ENCODE measurements at regions not wholly inside any gene's neighbourhood (a gene's known extent, or its start where the extent isn't known, plus 50 kb on each side); places are given as distances from the start of the nearest gene placed in this dataset.
A peak's percentile ranks its signal among the peaks of the same experiment; 100 is the strongest.

DNA sequence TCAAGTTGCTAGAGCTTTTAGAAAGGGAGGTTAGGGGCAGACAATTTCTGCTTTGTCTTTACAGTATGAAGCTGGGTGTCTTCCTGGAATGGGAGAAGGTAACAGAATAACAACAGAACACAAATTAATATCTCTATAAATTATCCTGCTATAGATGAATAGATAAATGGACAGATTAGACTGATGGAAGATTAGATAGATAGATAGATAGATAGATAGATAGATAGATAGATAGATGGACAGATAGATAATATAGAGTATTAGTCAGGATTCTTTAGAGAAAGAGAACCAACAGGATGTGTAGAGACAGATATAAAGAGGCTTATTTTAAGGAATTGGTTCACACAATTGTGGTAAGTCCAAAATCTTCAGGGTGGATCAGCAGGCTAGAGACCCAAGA, 302.2 kb downstream of the BCL11A start:
- no peak overlapping the region for H3K4me2 ChIP-seq (ENCODE audit: unreplicated experiment)
- H3K4me3 ChIP-seq = no peak overlapping the region
- H3K9me3 ChIP-seq (ENCODE audit: low read depth) = no peaks in the 10 kb centered on the region
- no peak for DNase-seq
- no peaks in the 10 kb centered on the region for H3K36me3 ChIP-seq (ENCODE audit: low read depth)
- no peaks in the 10 kb centered on the region; the same call in 1 of the 2 replicates for H3K27me3 ChIP-seq (replicated peaks; ENCODE audit: insufficient read depth)
- no peaks in the 10 kb centered on the region for H3K9me2 ChIP-seq (ENCODE audit: insufficient read depth)
- H2AFZ ChIP-seq = no peak overlapping the region
- no peaks in the 10 kb centered on the region for H3F3A ChIP-seq (ENCODE audit: insufficient read depth)
- in situ Hi-C loops (cut with MboI) = no loop called here
- H3K79me2 ChIP-seq (ENCODE audit: insufficient read depth) = no peaks in the 10 kb centered on the region
- H3K27ac ChIP-seq = no peak overlapping the region
- no peak overlapping the region for H3K9ac ChIP-seq
- TF ChIP-seq EZH2 (IDR thresholded peaks at IDR 0.05; ENCODE audit: insufficient read depth, poor library complexity, severe bottlenecking) (no peak), EZH2phosphoT487 (IDR thresholded peaks at IDR 0.05; ENCODE audit: insufficient read depth, low read depth) (no peak)
- H3K4me1 ChIP-seq (ENCODE audit: insufficient read depth) = no peaks in the 10 kb centered on the region
- no peaks in the 10 kb centered on the region for H4K20me1 ChIP-seq (ENCODE audit: insufficient read depth)

DNA sequence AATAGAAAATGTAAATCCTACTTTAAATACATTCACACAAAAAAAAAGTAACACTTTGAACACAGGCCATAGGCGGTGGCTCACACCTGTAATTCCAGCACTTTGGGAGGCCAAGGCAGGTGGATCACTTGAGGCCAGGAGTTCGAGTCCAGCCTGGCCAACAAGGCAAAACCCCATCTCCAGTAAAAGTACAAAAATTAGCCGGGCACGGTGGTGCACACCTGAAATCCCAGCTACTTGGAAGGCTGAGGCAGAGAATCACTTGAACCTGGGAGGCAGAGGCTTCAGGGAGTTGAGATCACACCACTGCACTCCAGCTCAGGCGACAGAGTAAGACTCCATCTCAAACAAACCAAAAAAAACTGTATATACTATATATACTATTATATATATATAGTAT, 303.6 kb downstream of the BCL11A start:
- no peaks in the 10 kb centered on the region for H3F3A ChIP-seq (ENCODE audit: insufficient read depth)
- no peak for DNase-seq
- no peaks in the 10 kb centered on the region for H3K9me2 ChIP-seq (ENCODE audit: insufficient read depth)
- WGBS, 2 experiments (ENCODE audit: low coverage in 1 of 2, low lambda C conversion rate in 2 of 2, missing lambda C conversion rate in 2 of 2) = 54 to 66% methylated on average over 5 of the region's 5 CpGs
- in situ Hi-C loops (cut with MboI) = no loop called here
- H3K79me2 ChIP-seq (ENCODE audit: insufficient read depth) = no peaks in the 10 kb centered on the region
- H3K4me2 ChIP-seq (ENCODE audit: unreplicated experiment) = no peak overlapping the region
- no peaks in the 10 kb centered on the region for H3K9me3 ChIP-seq (ENCODE audit: low read depth)
- no peaks in the 10 kb centered on the region for H4K20me1 ChIP-seq (ENCODE audit: insufficient read depth)
- no peak overlapping the region for H3K9ac ChIP-seq
- no peak overlapping the region for H2AFZ ChIP-seq
- TF ChIP-seq EZH2 (IDR thresholded peaks at IDR 0.05; ENCODE audit: insufficient read depth, poor library complexity, severe bottlenecking) (no peak), EZH2phosphoT487 (IDR thresholded peaks at IDR 0.05; ENCODE audit: insufficient read depth, low read depth) (no peak)
- H3K4me3 ChIP-seq = no peak overlapping the region
- H3K4me1 ChIP-seq (ENCODE audit: insufficient read depth) = no peaks in the 10 kb centered on the region
- no peaks in the 10 kb centered on the region for H3K36me3 ChIP-seq (ENCODE audit: low read depth)
- no peaks in the 10 kb centered on the region; the same call in 1 of the 2 replicates for H3K27me3 ChIP-seq (replicated peaks; ENCODE audit: insufficient read depth)
- H3K27ac ChIP-seq = no peak overlapping the region

DNA sequence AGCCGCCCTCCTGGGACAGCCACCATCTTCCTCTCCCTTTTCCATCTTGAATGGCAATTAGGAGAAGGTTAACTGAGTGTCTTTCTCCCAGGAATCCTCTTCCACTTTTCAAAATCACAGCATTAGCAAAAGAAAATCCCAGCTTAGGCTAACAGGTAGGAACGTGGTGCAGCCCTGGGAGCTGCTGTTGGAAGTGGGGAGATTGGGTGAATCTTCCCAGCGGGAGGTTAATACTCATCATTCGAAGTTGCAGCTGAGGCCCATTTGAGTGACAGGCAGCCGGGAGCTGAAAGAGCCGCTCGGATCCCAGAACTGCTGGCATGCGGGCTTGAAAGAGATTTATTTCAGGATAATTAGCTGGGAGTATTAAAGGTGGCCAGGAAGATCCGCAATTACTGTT, 306.0 kb downstream of the BCL11A start:
- Histone ChIP-seq H3K4me3 (no peak overlapping the region), H3K9ac (no peak overlapping the region), H3K36me3 (ENCODE audit: low read depth) (no peaks in the 10 kb centered on the region), H4K20me1 (ENCODE audit: insufficient read depth) (no peaks in the 10 kb centered on the region), H3K9me2 (ENCODE audit: insufficient read depth) (no peaks in the 10 kb centered on the region), H3K79me2 (ENCODE audit: insufficient read depth) (no peaks in the 10 kb centered on the region), H3K9me3 (ENCODE audit: low read depth) (no peaks in the 10 kb centered on the region), H3K27me3 (replicated peaks; ENCODE audit: insufficient read depth) (no peaks in the 10 kb centered on the region), H3K4me2 (ENCODE audit: unreplicated experiment) (no peak overlapping the region), H3K27ac (no peak overlapping the region), H2AFZ (no peak overlapping the region), H3F3A (ENCODE audit: insufficient read depth) (no peaks in the 10 kb centered on the region), H3K4me1 (ENCODE audit: insufficient read depth) (no peaks in the 10 kb centered on the region)
- 52 to 66% methylated on average over 8 to 9 of the region's 9 CpGs for WGBS, 2 experiments (ENCODE audit: low coverage in 1 of 2, low lambda C conversion rate in 2 of 2, missing lambda C conversion rate in 2 of 2)
- no peak for DNase-seq
- in situ Hi-C loops (cut with MboI) = no loop called here
- TF ChIP-seq EZH2 (IDR thresholded peaks at IDR 0.05; ENCODE audit: insufficient read depth, poor library complexity, severe bottlenecking) = no peak
- TF ChIP-seq EZH2phosphoT487 (IDR thresholded peaks at IDR 0.05; ENCODE audit: insufficient read depth, low read depth) = no peak

DNA sequence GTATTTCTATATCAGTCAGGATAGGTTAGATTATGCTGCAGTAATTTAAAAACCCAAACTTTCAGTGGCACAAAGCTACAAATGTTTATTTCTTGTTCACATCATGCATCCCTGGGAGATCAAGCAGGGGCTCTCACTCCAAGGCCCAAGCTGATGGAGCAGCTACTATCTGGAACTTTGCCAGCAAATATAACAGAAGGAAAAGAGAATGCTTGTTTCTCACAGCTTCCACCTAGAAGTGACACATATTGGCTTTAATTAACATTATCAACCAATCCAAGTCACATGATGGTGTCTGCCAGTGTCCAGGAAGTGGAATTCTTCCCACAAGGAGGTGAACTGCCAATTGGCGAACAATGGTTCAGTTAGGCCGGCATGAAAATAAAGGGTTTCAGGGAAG, 306.9 kb downstream of the BCL11A start:
- H3K4me1 ChIP-seq (ENCODE audit: insufficient read depth) = no peaks in the 10 kb centered on the region
- no peaks in the 10 kb centered on the region for H3K9me2 ChIP-seq (ENCODE audit: insufficient read depth)
- in situ Hi-C loops (cut with MboI) = no loop called here
- H2AFZ ChIP-seq = no peak overlapping the region
- H4K20me1 ChIP-seq (ENCODE audit: insufficient read depth) = no peaks in the 10 kb centered on the region
- no peaks in the 10 kb centered on the region for H3K9me3 ChIP-seq (ENCODE audit: low read depth)
- 84 to 92% methylated on average over 2 of the region's 2 CpGs for WGBS, 2 experiments (ENCODE audit: low coverage in 1 of 2, low lambda C conversion rate in 2 of 2, missing lambda C conversion rate in 2 of 2)
- peak; percentile 3 for DNase-seq
- no peak overlapping the region for H3K27ac ChIP-seq
- TF ChIP-seq EZH2phosphoT487 (IDR thresholded peaks at IDR 0.05; ENCODE audit: insufficient read depth, low read depth) = no peak
- no peak for TF ChIP-seq EZH2 (IDR thresholded peaks at IDR 0.05; ENCODE audit: insufficient read depth, poor library complexity, severe bottlenecking)
- no peaks in the 10 kb centered on the region for H3K27me3 ChIP-seq (replicated peaks; ENCODE audit: insufficient read depth)
- no peaks in the 10 kb centered on the region for H3K36me3 ChIP-seq (ENCODE audit: low read depth)
- no peak overlapping the region for H3K4me3 ChIP-seq
- no peak overlapping the region for H3K9ac ChIP-seq
- H3F3A ChIP-seq (ENCODE audit: insufficient read depth) = no peaks in the 10 kb centered on the region
- no peaks in the 10 kb centered on the region for H3K79me2 ChIP-seq (ENCODE audit: insufficient read depth)
- H3K4me2 ChIP-seq (ENCODE audit: unreplicated experiment) = no peak overlapping the region

- no peaks in the 10 kb centered on the region for H3K9me3 ChIP-seq (ENCODE audit: low read depth)
- no peak overlapping the region for H3K27ac ChIP-seq
- H3K4me3 ChIP-seq = no peak overlapping the region
- H3K4me2 ChIP-seq (ENCODE audit: unreplicated experiment) = no peak overlapping the region
- no peaks in the 10 kb centered on the region for H3F3A ChIP-seq (ENCODE audit: insufficient read depth)
- H3K79me2 ChIP-seq (ENCODE audit: insufficient read depth) = no peaks in the 10 kb centered on the region
- no peak overlapping the region for H3K9ac ChIP-seq
- TF ChIP-seq EZH2 (IDR thresholded peaks at IDR 0.05; ENCODE audit: insufficient read depth, poor library complexity, severe bottlenecking) (no peak), EZH2phosphoT487 (IDR thresholded peaks at IDR 0.05; ENCODE audit: insufficient read depth, low read depth) (no peak)
- H3K27me3 ChIP-seq (replicated peaks; ENCODE audit: insufficient read depth) = no peaks in the 10 kb centered on the region
- WGBS, 2 experiments (ENCODE audit: low coverage in 1 of 2, low lambda C conversion rate in 2 of 2, missing lambda C conversion rate in 2 of 2) = 35 to 38% methylated on average over 6 of the region's 6 CpGs
- no peaks in the 10 kb centered on the region for H3K9me2 ChIP-seq (ENCODE audit: insufficient read depth)
- in situ Hi-C loops (cut with MboI) = no loop called here
- no peaks in the 10 kb centered on the region for H4K20me1 ChIP-seq (ENCODE audit: insufficient read depth)
- no peaks in the 10 kb centered on the region for H3K4me1 ChIP-seq (ENCODE audit: insufficient read depth)
- H2AFZ ChIP-seq = no peak overlapping the region
- no peaks in the 10 kb centered on the region for H3K36me3 ChIP-seq (ENCODE audit: low read depth)
- no peak for DNase-seq
Measured at GRCh38 chr2:60234274-60234986, 319.0 kb downstream of the BCL11A start.

All from GM23248 (cell line).